MCF 10A (cell line): ENCODE measurements at regions not wholly inside any gene's neighbourhood (a gene's known extent, or its start where the extent isn't known, plus 50 kb on each side); places are given as distances from the start of the nearest gene placed in this dataset.
"Not testable (repeated sequence)": the region's sequence is repeated elsewhere in the genome, so short reads cannot be mapped to it uniquely, and the experiment has no call there.

Experiments used
- BruUV-seq: library from RNA; stranded (reverse); fragments of 400-500 nt; replicated peaks from 2 replicates; lab custom pipeline; 2021; lab: Mats Ljungman, UMichigan
- CTCF ChIA-PET: fragments of 300-600 bp; sonication (Branson Sonifier 250); formaldehyde crosslinking; extraction: SDS; loops from one replicate; lab custom pipeline; 2021; ENCODE audit warnings: antibody characterized with exemption, inconsistent platforms; lab: Yijun Ruan, JAX
- POLR2A ChIA-PET: fragments of 300-600, 350-650 bp; sonication (Branson Sonifier 250); formaldehyde crosslinking; extraction: SDS; loops from one replicate; lab custom pipeline; 2020; ENCODE audit warnings: antibody characterized with exemption, inconsistent platforms; lab: Yijun Ruan, JAX
- DNase-seq: peaks from one replicate; pipeline ENCODE4 v3.0.0-alpha.2; 2018; ENCODE audit not compliant: unreplicated experiment
- H3K27ac Mint-ChIP-seq: one replicate; pipeline ENCODE4 v1.8.0; 2022; ENCODE audit warnings: mild to moderate bottlenecking, low read depth, mixed read lengths; ENCODE audit not compliant: unreplicated experiment
- H3K27me3 Mint-ChIP-seq: one replicate; pipeline ENCODE4 v1.8.0; 2022; ENCODE audit warnings: mixed read lengths; ENCODE audit not compliant: insufficient read depth, unreplicated experiment
- H3K36me3 Mint-ChIP-seq: one replicate; pipeline ENCODE4 v1.8.0; 2022; ENCODE audit warnings: mild to moderate bottlenecking, moderate library complexity, mixed read lengths; ENCODE audit not compliant: insufficient read depth, unreplicated experiment
- H3K4me1 Mint-ChIP-seq: one replicate; pipeline ENCODE4 v1.8.0; 2022; ENCODE audit warnings: mixed read lengths; ENCODE audit not compliant: insufficient read depth, unreplicated experiment
- H3K4me3 Mint-ChIP-seq: one replicate; pipeline ENCODE4 v1.8.0; 2022; ENCODE audit warnings: mild to moderate bottlenecking, moderate library complexity, mixed read lengths; ENCODE audit not compliant: unreplicated experiment
- H3K9me3 Mint-ChIP-seq: one replicate; pipeline ENCODE4 v1.8.0; 2022; ENCODE audit warnings: mixed read lengths; ENCODE audit not compliant: unreplicated experiment
- CTCF ChIP-seq: fragments of 200-600 bp; IDR thresholded peaks from one replicate; pipeline ENCODE4 v1.8.0; 2022; ENCODE audit warnings: antibody characterized with exemption, mild to moderate bottlenecking; ENCODE audit not compliant: unreplicated experiment
- intact Hi-C: fragments of 100-400 bp; cut with micrococcal nuclease; formaldehyde crosslinking; loops from 2 replicates; pipeline ENCODE4 v1.14.1; 2022

GRCh38 chrX:94850811-94851210, 1176.8 kb downstream of the FAM133A start:
- Mint-ChIP-seq H3K4me1 (no peaks in the 10 kb centered on the region), H3K36me3 (no peaks in the 10 kb centered on the region), H3K9me3 (no peaks in the 10 kb centered on the region), H3K27ac (no peak overlapping the region), H3K27me3 (peaks cover 4% of the 10 kb centered on the region), H3K4me3 (no peak overlapping the region)
- ChIA-PET POLR2A (no interaction called here), CTCF (no interaction called here)
- TF ChIP-seq CTCF: no peak
- DNase-seq: peak; percentile 16
- no TSS peak for BruUV-seq
- intact Hi-C loops: no loop called here

GRCh38 chrX:94854251-94854650, 1180.2 kb downstream of the FAM133A start:
- Mint-ChIP-seq H3K36me3 (no peaks in the 10 kb centered on the region), H3K4me1 (no peaks in the 10 kb centered on the region), H3K27me3 (peaks cover 12% of the 10 kb centered on the region), H3K27ac (no peak overlapping the region), H3K9me3 (no peaks in the 10 kb centered on the region), H3K4me3 (no peak overlapping the region)
- CTCF ChIA-PET: no interaction called here
- no TSS peak for BruUV-seq
- TF ChIP-seq CTCF: no peak
- intact Hi-C loops: no loop called here
- POLR2A ChIA-PET: no interaction called here
- DNase-seq: no peak

GRCh38 chrX:94862470-94862869, 1188.5 kb downstream of the FAM133A start:
- H3K4me3 Mint-ChIP-seq, H3K27ac Mint-ChIP-seq, H3K9me3 Mint-ChIP-seq, POLR2A ChIA-PET, H3K4me1 Mint-ChIP-seq, CTCF ChIA-PET, DNase-seq, BruUV-seq, H3K36me3 Mint-ChIP-seq, H3K27me3 Mint-ChIP-seq, intact Hi-C loops: not testable (repeated sequence)

GRCh38 chrX:94871640-94872039, 1197.6 kb downstream of the FAM133A start:
- Mint-ChIP-seq H3K36me3 (no peaks in the 10 kb centered on the region), H3K9me3 (peaks cover 9% of the 10 kb centered on the region), H3K27me3 (peaks cover 17% of the 10 kb centered on the region), H3K4me1 (peaks cover 5% of the 10 kb centered on the region), H3K27ac (no peak overlapping the region), H3K4me3 (no peak overlapping the region)
- TF ChIP-seq CTCF: no peak
- ChIA-PET POLR2A (no interaction called here), CTCF (no interaction called here)
- intact Hi-C loops: no loop called here
- no peak for DNase-seq
- no TSS peak for BruUV-seq

- H3K9me3 Mint-ChIP-seq: no peaks in the 10 kb centered on the region
- intact Hi-C loops: no loop called here
- ChIA-PET POLR2A (no interaction called here), CTCF (no interaction called here)
- no peak overlapping the region for H3K4me3 Mint-ChIP-seq
- no peaks in the 10 kb centered on the region for H3K4me1 Mint-ChIP-seq
- BruUV-seq: no TSS peak
- no peaks in the 10 kb centered on the region for H3K36me3 Mint-ChIP-seq
- DNase-seq: no peak
- no peak overlapping the region for H3K27ac Mint-ChIP-seq
- no peak for TF ChIP-seq CTCF
- no peaks in the 10 kb centered on the region for H3K27me3 Mint-ChIP-seq
Observed at GRCh38 chrX:94901849-94902248, 1227.8 kb downstream of the FAM133A start.
